HG03025 (cell line): ENCODE measurements at regions not wholly inside any gene's neighbourhood (a gene's known extent, or its start where the extent isn't known, plus 50 kb on each side); places are given as distances from the start of the nearest gene placed in this dataset.

ENCODE experiments used
- ATAC-seq: cut with Tn5 transposase; IDR thresholded peaks from one replicate; pipeline ENCODE4 v1.9.1; 2021; ENCODE audit warnings: mild to moderate bottlenecking, moderate library complexity; ENCODE audit not compliant: unreplicated experiment, low FRiP score

- no peak for ATAC-seq
These were observed 394.1 kb downstream of the PRDM5 start for GRCh38 chr4:120528428-120528827.

GRCh38 chr4:120526033-120526432 lies 396.5 kb downstream of the PRDM5 start:
- no peak for ATAC-seq

GRCh38 chr4:120525106-120525505 lies 397.4 kb downstream of the PRDM5 start:
- no peak for ATAC-seq

- no peak for ATAC-seq
These were observed 398.3 kb downstream of the PRDM5 start for GRCh38 chr4:120524237-120524636.

- no peak for ATAC-seq
These were observed 401.8 kb downstream of the PRDM5 start for GRCh38 chr4:120520761-120521160.

- ATAC-seq, result no peak
These were observed 404.6 kb downstream of the PRDM5 start for GRCh38 chr4:120517966-120518365.

GRCh38 chr4:120509719-120510118 lies 412.8 kb downstream of the PRDM5 start:
- ATAC-seq, result no peak

GRCh38 chr4:120509222-120509621 lies 413.3 kb downstream of the PRDM5 start:
- ATAC-seq, result no peak

GRCh38 chr4:120508036-120508435 lies 414.5 kb downstream of the PRDM5 start:
- no peak for ATAC-seq

GRCh38 chr4:120506536-120506935 lies 416.0 kb downstream of the PRDM5 start:
- no peak for ATAC-seq

GRCh38 chr4:120498678-120499077 lies 423.8 kb downstream of the PRDM5 start:
- ATAC-seq, result no peak

GRCh38 chr4:120491481-120491880 lies 424.8 kb upstream of the MAD2L1 start:
- ATAC-seq, result no peak

GRCh38 chr4:120481756-120482155 lies 415.1 kb upstream of the MAD2L1 start:
- no peak for ATAC-seq

GRCh38 chr4:120472447-120473131 lies 405.9 kb upstream of the MAD2L1 start:
- no peak for ATAC-seq

- ATAC-seq, result no peak
These were observed 399.8 kb upstream of the MAD2L1 start for GRCh38 chr4:120466429-120466828.

- ATAC-seq, result no peak
These were observed 388.1 kb upstream of the MAD2L1 start for GRCh38 chr4:120454788-120455187.

GRCh38 chr4:120452536-120452935 lies 385.9 kb upstream of the MAD2L1 start:
- no peak for ATAC-seq

- no peak for ATAC-seq
These were observed 385.4 kb upstream of the MAD2L1 start for GRCh38 chr4:120452001-120452400.

- ATAC-seq, result no peak
These were observed 381.1 kb upstream of the MAD2L1 start for GRCh38 chr4:120447774-120448173.

- peak; percentile 94 for ATAC-seq
These were observed 379.5 kb upstream of the MAD2L1 start for GRCh38 chr4:120446051-120446567.

GRCh38 chr4:120445186-120445585 lies 378.5 kb upstream of the MAD2L1 start:
- ATAC-seq, result no peak

- no peak for ATAC-seq
These were observed 376.5 kb upstream of the MAD2L1 start for GRCh38 chr4:120443116-120443515.

- ATAC-seq, result no peak
These were observed 374.1 kb upstream of the MAD2L1 start for GRCh38 chr4:120440730-120441129.
